Caco-2 (cell line): ENCODE measurements at regions not wholly inside any gene's neighbourhood (a gene's known extent, or its start where the extent isn't known, plus 50 kb on each side); places are given as distances from the start of the nearest gene placed in this dataset.

ENCODE experiments used
- BruUV-seq: library from RNA; stranded (reverse); fragments of 400-500 nt; replicated peaks from 2 replicates; lab custom pipeline; 2021; lab: Mats Ljungman, UMichigan
- CTCF ChIA-PET: fragments of 300-600 bp; sonication (Branson Sonifier 250); formaldehyde crosslinking; loops from one replicate; lab custom pipeline; 2022; ENCODE audit warnings: antibody characterized with exemption; lab: Charles Lee
- POLR2A ChIA-PET: fragments of 300-600 bp; sonication (Branson Sonifier 250); formaldehyde crosslinking; loops from one replicate; lab custom pipeline; 2022; ENCODE audit warnings: antibody characterized with exemption; lab: Charles Lee
- DNase-seq, 2 experiments: peaks; one replicate each; pipeline versions ENCODE4 v3.0.0 to v3.0.0-alpha.2; 2020 to 2022
- H3K27me3 ChIP-seq: replicated peaks from 2 replicates; pipeline ENCODE4 v1.6.0; 2011; ENCODE audit warnings: low read length; ENCODE audit not compliant: control insufficient read depth, insufficient read depth
- H3K36me3 ChIP-seq: 2 replicates; pipeline ENCODE4 v1.5.1; 2011; ENCODE audit warnings: low read length; ENCODE audit not compliant: control insufficient read depth, insufficient read depth
- H3K4me1 ChIP-seq: fragments of 250-450 bp; sonication (Bioruptor Pico); 2 replicates; pipeline ENCODE4 v1.5.1; 2020; ENCODE audit warnings: mild to moderate bottlenecking
- H3K4me3 ChIP-seq: 2 replicates; pipeline ENCODE4 v1.5.1; 2011; ENCODE audit warnings: low read depth, mild to moderate bottlenecking, control low read depth, low read length
- H3K9me3 ChIP-seq: fragments of 250-450 bp; sonication (Bioruptor Pico); 2 replicates; pipeline ENCODE4 v1.5.1; 2020; ENCODE audit warnings: mild to moderate bottlenecking, moderate library complexity
- H3K27ac Mint-ChIP-seq: one replicate; pipeline ENCODE4 v1.8.0; 2022; ENCODE audit warnings: mixed read lengths; ENCODE audit not compliant: unreplicated experiment
- H3K27me3 Mint-ChIP-seq: one replicate; pipeline ENCODE4 v1.8.0; 2022; ENCODE audit warnings: mixed read lengths; ENCODE audit not compliant: insufficient read depth, unreplicated experiment
- H3K36me3 Mint-ChIP-seq: one replicate; pipeline ENCODE4 v1.8.0; 2022; ENCODE audit warnings: mild to moderate bottlenecking, mixed read lengths; ENCODE audit not compliant: insufficient read depth, unreplicated experiment
- H3K4me1 Mint-ChIP-seq: one replicate; pipeline ENCODE4 v1.8.0; 2022; ENCODE audit warnings: low read depth, mixed read lengths; ENCODE audit not compliant: unreplicated experiment
- H3K4me3 Mint-ChIP-seq: one replicate; pipeline ENCODE4 v1.8.0; 2022; ENCODE audit warnings: mild to moderate bottlenecking, moderate library complexity, mixed read lengths; ENCODE audit not compliant: unreplicated experiment
- H3K9me3 Mint-ChIP-seq: one replicate; pipeline ENCODE4 v1.8.0; 2022; ENCODE audit warnings: mixed read lengths; ENCODE audit not compliant: unreplicated experiment
- intact Hi-C: fragments of 100-400 bp; cut with micrococcal nuclease; formaldehyde crosslinking; loops from one replicate; pipeline ENCODE4 v1.10.0; 2022; ENCODE audit not compliant: unreplicated experiment
- TF ChIP-seq, protein P1 (sequence below), 2 experiments: fragments of 200-600 bp in 1 of 2; IDR thresholded peaks; 1 replicate in 1 of 2; 2 replicates in 1 of 2; pipeline versions ENCODE4 v1.5.1 to v1.8.0; 2011 to 2022; ENCODE audit warnings: antibody characterized with exemption in 1 of 2, control low read depth in 1 of 2, inconsistent platforms in 1 of 2, low read depth in 1 of 2, low read length in 1 of 2, mild to moderate bottlenecking in 1 of 2, moderate library complexity in 1 of 2; ENCODE audit not compliant: insufficient read depth in 1 of 2, severe bottlenecking in 1 of 2, unreplicated experiment in 1 of 2

- intact Hi-C loops = no loop called here
- no peaks in the 10 kb centered on the region for H3K27me3 Mint-ChIP-seq
- Histone ChIP-seq H3K27me3 (no peaks in the 10 kb centered on the region), H3K4me3 (no peak overlapping the region), H3K36me3 (no peaks in the 10 kb centered on the region; the same call in 1 of the 2 replicates), H3K4me1 (no peaks in the 10 kb centered on the region), H3K9me3 (no peaks in the 10 kb centered on the region)
- ChIA-PET CTCF (no interaction called here), POLR2A (no interaction called here)
- H3K4me3 Mint-ChIP-seq = no peak overlapping the region
- no peaks in the 10 kb centered on the region for H3K4me1 Mint-ChIP-seq
- TF ChIP-seq, protein P1, sequence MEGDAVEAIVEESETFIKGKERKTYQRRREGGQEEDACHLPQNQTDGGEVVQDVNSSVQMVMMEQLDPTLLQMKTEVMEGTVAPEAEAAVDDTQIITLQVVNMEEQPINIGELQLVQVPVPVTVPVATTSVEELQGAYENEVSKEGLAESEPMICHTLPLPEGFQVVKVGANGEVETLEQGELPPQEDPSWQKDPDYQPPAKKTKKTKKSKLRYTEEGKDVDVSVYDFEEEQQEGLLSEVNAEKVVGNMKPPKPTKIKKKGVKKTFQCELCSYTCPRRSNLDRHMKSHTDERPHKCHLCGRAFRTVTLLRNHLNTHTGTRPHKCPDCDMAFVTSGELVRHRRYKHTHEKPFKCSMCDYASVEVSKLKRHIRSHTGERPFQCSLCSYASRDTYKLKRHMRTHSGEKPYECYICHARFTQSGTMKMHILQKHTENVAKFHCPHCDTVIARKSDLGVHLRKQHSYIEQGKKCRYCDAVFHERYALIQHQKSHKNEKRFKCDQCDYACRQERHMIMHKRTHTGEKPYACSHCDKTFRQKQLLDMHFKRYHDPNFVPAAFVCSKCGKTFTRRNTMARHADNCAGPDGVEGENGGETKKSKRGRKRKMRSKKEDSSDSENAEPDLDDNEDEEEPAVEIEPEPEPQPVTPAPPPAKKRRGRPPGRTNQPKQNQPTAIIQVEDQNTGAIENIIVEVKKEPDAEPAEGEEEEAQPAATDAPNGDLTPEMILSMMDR (IDR thresholded peaks at IDR 0.05; ENCODE audit: insufficient read depth in 1 of 2, low read depth in 1 of 2, low read length in 1 of 2, severe bottlenecking in 1 of 2, unreplicated experiment in 1 of 2) = no peak
- H3K36me3 Mint-ChIP-seq = peaks cover 62% of the 10 kb centered on the region
- no TSS peak for BruUV-seq
- H3K27ac Mint-ChIP-seq = no peak overlapping the region
- no peak for DNase-seq
- no peaks in the 10 kb centered on the region for H3K9me3 Mint-ChIP-seq
These were observed 125.6 kb upstream of the DMRT1 start for GRCh38 chr9:715743-716400.

- no peak overlapping the region for H3K4me3 ChIP-seq
- H3K9me3 ChIP-seq = no peaks in the 10 kb centered on the region
- no peaks in the 10 kb centered on the region for H3K9me3 Mint-ChIP-seq
- POLR2A ChIA-PET = no interaction called here
- peaks cover 56% of the 10 kb centered on the region for H3K36me3 Mint-ChIP-seq
- H3K27me3 Mint-ChIP-seq = no peaks in the 10 kb centered on the region
- BruUV-seq = no TSS peak
- no peak overlapping the region for H3K4me3 Mint-ChIP-seq
- no peaks in the 10 kb centered on the region for H3K36me3 ChIP-seq
- TF ChIP-seq, protein P1 (IDR thresholded peaks at IDR 0.05; ENCODE audit: insufficient read depth in 1 of 2, low read depth in 1 of 2, low read length in 1 of 2, severe bottlenecking in 1 of 2, unreplicated experiment in 1 of 2) = no peak
- intact Hi-C loops = no loop called here
- H3K27me3 ChIP-seq = no peaks in the 10 kb centered on the region
- no peak for DNase-seq
- CTCF ChIA-PET = no interaction called here
- no peaks in the 10 kb centered on the region for H3K4me1 ChIP-seq
- H3K4me1 Mint-ChIP-seq = no peaks in the 10 kb centered on the region
- no peak overlapping the region for H3K27ac Mint-ChIP-seq
These were observed 123.8 kb upstream of the DMRT1 start for GRCh38 chr9:717722-718121.

GRCh38 chr9:720239-720881, 121.1 kb upstream of the DMRT1 start:
- intact Hi-C loops = loop anchor here (5.0 kb wide), 1 partner anchor 37 kb away; no protein-coding TSS in a partner anchor
- CTCF ChIA-PET = interaction anchor here (0.6 kb wide), 2 partner anchors 68 to 106 kb away, joined by 3 to 8 read pairs; no protein-coding TSS in a partner anchor
- no TSS peak for BruUV-seq

More at GRCh38 chr9:720239-720881, 121.1 kb upstream of the DMRT1 start:
- TF ChIP-seq, protein P1 (IDR thresholded peaks at IDR 0.05; ENCODE audit: insufficient read depth in 1 of 2, low read depth in 1 of 2, low read length in 1 of 2, severe bottlenecking in 1 of 2, unreplicated experiment in 1 of 2) = no peak
- no peak for DNase-seq
- H3K27me3 ChIP-seq = no peaks in the 10 kb centered on the region
- Mint-ChIP-seq H3K36me3 (peaks cover 60% of the 10 kb centered on the region), H3K9me3 (no peaks in the 10 kb centered on the region), H3K27me3 (no peaks in the 10 kb centered on the region), H3K4me3 (no peak overlapping the region), H3K4me1 (no peaks in the 10 kb centered on the region), H3K27ac (no peak overlapping the region)
- no peaks in the 10 kb centered on the region for H3K4me1 ChIP-seq
- H3K9me3 ChIP-seq = no peaks in the 10 kb centered on the region
- no peaks in the 10 kb centered on the region; the same call in 1 of the 2 replicates for H3K36me3 ChIP-seq
- POLR2A ChIA-PET = no interaction called here
- no peak overlapping the region for H3K4me3 ChIP-seq
